GM10248 (cell line): ENCODE measurements at regions not wholly inside any gene's neighbourhood (a gene's known extent, or its start where the extent isn't known, plus 50 kb on each side); places are given as distances from the start of the nearest gene placed in this dataset.

ENCODE experiments used
- CTCF ChIA-PET: fragments of 300-600 bp; sonication (Branson Sonifier 250); formaldehyde crosslinking; extraction: SDS; loops from one replicate; lab custom pipeline; 2021; ENCODE audit warnings: antibody characterized with exemption; lab: Yijun Ruan, JAX
- POLR2A ChIA-PET: fragments of 350-650 bp; sonication (Branson Sonifier 250); formaldehyde crosslinking; extraction: SDS; loops from one replicate; lab custom pipeline; 2020; ENCODE audit warnings: antibody characterized with exemption; lab: Yijun Ruan, JAX
- DNase-seq: peaks from one replicate; pipeline ENCODE4 v3.0.0; 2012; ENCODE audit errors: extremely low spot score
- CTCF ChIP-seq: IDR thresholded peaks from 2 replicates; pipeline ENCODE4 v1.5.1; 2012; ENCODE audit warnings: mild to moderate bottlenecking, low read depth; ENCODE audit errors: extremely low read depth, missing control alignments, control extremely low read depth

GRCh38 chr21:15498455-15498854 lies 231.3 kb upstream of the USP25 start:
- ChIA-PET POLR2A (no interaction called here), CTCF (interaction anchor here (0.9 to 1.2 kb wide), 2 partner anchors 16 to 18 kb away, joined by 4 read pairs; no protein-coding TSS in a partner anchor)
- no peak for DNase-seq
- TF ChIP-seq CTCF, result no peak

DNA sequence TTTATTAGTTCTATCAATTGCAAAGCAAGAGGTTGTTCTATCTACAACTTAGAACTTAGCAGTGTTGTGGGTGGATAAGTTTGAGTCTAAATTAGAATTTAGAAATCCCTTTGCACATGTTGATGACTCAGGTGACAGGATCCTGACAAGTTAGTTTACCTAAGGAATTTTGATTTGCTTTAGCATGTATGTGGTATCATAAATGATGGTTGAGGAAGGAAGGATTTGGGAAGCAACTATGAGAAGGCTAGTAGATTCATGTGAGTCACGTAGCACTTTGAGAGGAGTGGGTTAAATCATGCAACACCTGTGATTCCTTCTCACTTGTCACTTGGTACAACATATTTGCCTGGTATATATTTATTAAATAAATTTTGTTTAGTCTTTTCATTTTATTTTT lies 223.7 kb upstream of the USP25 start:
- no peak for TF ChIP-seq CTCF
- no peak for DNase-seq
- ChIA-PET POLR2A (no interaction called here), CTCF (no interaction called here)

DNA sequence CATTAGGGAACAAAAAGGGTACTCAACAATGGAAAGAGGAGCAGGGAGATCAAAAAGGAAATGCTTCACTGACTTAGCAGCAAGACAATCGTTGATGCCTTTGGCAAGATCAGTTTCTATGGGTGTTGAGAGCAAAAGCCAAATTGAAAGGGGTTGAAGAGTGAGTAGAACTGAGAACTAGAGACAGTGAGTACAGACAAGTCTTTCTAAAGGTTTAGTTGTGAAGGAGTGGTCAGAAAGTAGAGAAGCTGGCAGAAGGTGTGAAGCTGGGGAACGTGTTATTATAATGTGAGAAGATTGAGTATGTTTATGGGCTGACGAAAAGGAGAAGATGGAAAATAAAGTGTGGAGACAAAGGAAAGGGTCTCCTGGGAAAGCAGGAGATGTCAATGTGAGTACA lies 221.2 kb upstream of the USP25 start:
- ChIA-PET CTCF (interaction anchor here (1.4 kb wide), 1 partner anchor 24 kb away, joined by 3 read pairs; no protein-coding TSS in a partner anchor), POLR2A (no interaction called here)
- no peak for DNase-seq
- TF ChIP-seq CTCF, result no peak

- DNase-seq, result peak; percentile 48
- POLR2A ChIA-PET, result no interaction called here
- no peak for TF ChIP-seq CTCF
- CTCF ChIA-PET, result interaction anchor here (1.2 kb wide), 1 partner anchor 8 kb away, joined by 3 read pairs; no protein-coding TSS in a partner anchor
These were observed 215.5 kb upstream of the USP25 start for GRCh38 chr21:15514073-15514946.

- CTCF ChIA-PET, result interaction anchor here (1.6 to 1.9 kb wide), 2 partner anchors 14 to 17 kb away, joined by 4 read pairs; no protein-coding TSS in a partner anchor
- TF ChIP-seq CTCF, result no peak
- POLR2A ChIA-PET, result no interaction called here
- no peak for DNase-seq
These were observed 213.9 kb upstream of the USP25 start for GRCh38 chr21:15515908-15516307.

- ChIA-PET CTCF (interaction anchor here (1.4 to 1.9 kb wide), 3 partner anchors 14 to 18 kb away, joined by 3 to 4 read pairs (median 4); no protein-coding TSS in a partner anchor), POLR2A (no interaction called here)
- no peak for TF ChIP-seq CTCF
- DNase-seq, result no peak
These were observed 212.4 kb upstream of the USP25 start for GRCh38 chr21:15517394-15517793.
